NB4 (cell line): ENCODE measurements at regions not wholly inside any gene's neighbourhood (a gene's known extent, or its start where the extent isn't known, plus 50 kb on each side); places are given as distances from the start of the nearest gene placed in this dataset.

Source experiments
- DNase-seq: peaks from one replicate; pipeline ENCODE4 v3.0.0; 2010; ENCODE audit warnings: low read depth
- H3K4me3 ChIP-seq: one replicate; pipeline ENCODE4 v1.5.1; 2011; ENCODE audit warnings: mild to moderate bottlenecking, low read depth, low read length, moderate library complexity
- MAX ChIP-seq: IDR thresholded peaks from 2 replicates; pipeline ENCODE4 v1.6.1; 2011; ENCODE audit warnings: low read depth, low read length
- MYC ChIP-seq: IDR thresholded peaks from 2 replicates; pipeline ENCODE4 v1.6.1; 2011; ENCODE audit warnings: low read depth, low read length
- POLR2A ChIP-seq: IDR thresholded peaks from 2 replicates; pipeline ENCODE4 v1.6.1; 2011; ENCODE audit warnings: mild to moderate bottlenecking; ENCODE audit not compliant: insufficient read length; ENCODE audit errors: extremely low read depth
- TF ChIP-seq, protein P1 (sequence below): IDR thresholded peaks from one replicate; pipeline ENCODE4 v1.5.1; 2012; ENCODE audit warnings: low read depth, low read length

DNA sequence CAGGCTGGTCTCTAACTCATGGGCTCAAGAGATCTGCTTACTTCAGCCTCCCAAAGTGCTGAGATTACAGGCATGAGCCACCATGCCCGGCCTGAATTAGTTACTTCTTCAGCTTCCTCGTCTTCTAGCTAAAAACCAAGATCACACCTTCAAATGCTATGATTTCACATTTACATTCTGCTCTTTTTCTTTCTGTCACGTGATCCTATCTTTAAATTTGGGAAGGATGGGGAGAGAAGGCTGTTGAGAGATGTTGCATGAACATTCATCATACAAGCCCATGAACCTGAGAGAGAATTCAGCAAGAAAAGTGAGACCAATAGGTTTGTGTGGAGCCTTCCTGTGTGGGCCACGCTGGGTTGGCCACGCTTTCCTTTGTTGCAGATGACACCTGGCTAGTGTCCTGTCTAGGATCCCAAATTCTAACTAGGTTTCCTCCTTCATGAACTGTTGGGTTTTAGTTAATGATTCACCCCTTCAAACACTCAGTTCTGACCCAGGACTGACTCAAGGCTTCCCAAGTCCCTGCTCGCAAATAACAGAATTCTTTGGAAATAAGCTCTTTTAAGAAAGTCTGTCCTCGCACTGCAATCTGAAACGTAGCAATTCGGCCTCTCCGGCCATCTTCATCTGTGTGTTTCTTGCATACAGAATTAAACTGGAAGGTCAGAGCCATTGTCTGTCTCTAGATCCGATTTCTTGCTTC, 57.3 kb upstream of the CREB1 start:
- TF ChIP-seq POLR2A (no peak), MAX (no peak), MYC (no peak)
- TF ChIP-seq, protein P1, sequence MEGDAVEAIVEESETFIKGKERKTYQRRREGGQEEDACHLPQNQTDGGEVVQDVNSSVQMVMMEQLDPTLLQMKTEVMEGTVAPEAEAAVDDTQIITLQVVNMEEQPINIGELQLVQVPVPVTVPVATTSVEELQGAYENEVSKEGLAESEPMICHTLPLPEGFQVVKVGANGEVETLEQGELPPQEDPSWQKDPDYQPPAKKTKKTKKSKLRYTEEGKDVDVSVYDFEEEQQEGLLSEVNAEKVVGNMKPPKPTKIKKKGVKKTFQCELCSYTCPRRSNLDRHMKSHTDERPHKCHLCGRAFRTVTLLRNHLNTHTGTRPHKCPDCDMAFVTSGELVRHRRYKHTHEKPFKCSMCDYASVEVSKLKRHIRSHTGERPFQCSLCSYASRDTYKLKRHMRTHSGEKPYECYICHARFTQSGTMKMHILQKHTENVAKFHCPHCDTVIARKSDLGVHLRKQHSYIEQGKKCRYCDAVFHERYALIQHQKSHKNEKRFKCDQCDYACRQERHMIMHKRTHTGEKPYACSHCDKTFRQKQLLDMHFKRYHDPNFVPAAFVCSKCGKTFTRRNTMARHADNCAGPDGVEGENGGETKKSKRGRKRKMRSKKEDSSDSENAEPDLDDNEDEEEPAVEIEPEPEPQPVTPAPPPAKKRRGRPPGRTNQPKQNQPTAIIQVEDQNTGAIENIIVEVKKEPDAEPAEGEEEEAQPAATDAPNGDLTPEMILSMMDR = no peak
- H3K4me3 ChIP-seq = no peak overlapping the region
- DNase-seq = no peak

GRCh38 chr2:207473049-207473930, 56.5 kb upstream of the CREB1 start:
- TF ChIP-seq POLR2A = no peak
- TF ChIP-seq, protein P1 = peak; percentile 56
- peak; percentile 70 for DNase-seq
- no peak overlapping the region for H3K4me3 ChIP-seq

DNA sequence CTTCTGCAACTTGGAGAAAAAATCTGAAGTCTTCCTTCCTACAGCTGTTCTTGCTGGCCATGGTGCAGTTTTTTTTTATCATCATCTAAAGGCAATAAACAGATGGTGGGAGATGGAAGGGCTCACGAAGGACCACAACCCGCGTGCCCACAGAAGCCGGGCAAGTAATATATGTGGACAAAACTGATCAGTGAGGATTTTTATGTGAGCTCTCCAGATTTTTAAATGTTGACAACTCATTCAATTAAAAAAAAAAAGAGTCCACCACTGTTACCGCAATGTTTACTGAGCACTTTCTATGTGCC, 55.9 kb upstream of the CREB1 start:
- no peak for DNase-seq
- no peak overlapping the region for H3K4me3 ChIP-seq
- TF ChIP-seq POLR2A = no peak
- TF ChIP-seq, protein P1 = no peak
- TF ChIP-seq MAX = no peak
- TF ChIP-seq MYC = no peak

DNA sequence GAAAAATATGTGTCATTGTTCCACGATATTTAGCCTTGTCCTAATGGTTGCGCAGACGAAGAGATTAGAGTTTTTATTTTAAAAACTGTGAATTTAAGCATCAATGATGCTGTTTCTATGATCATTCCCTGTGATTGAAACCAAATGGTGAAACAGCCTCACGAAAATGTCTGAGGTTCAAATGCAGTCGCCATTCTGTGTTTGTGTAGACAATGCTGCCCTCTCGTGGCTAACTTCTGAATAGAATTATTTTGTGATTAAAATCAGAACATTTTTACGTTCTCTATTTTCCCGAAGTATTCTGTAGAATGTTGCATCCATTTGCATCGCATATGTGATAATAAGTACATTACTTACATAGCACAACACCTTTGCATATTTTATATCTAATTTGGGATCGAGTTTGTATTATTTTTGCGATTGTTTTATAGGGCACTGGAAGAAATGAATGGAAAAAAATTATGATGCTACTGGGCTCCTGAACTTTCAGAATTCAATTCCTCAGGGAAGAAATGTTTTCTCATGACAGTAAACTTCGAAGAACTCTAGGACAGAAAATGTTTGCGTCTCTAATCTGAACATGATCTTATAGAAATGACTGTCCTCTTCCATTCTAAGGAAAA, 54.8 kb upstream of the CREB1 start:
- DNase-seq = peak; percentile 73
- H3K4me3 ChIP-seq = no peak overlapping the region
- TF ChIP-seq POLR2A = no peak
- TF ChIP-seq, protein P1 = peak; percentile 29

- DNase-seq = no peak
- H3K4me3 ChIP-seq = no peak overlapping the region
- no peak for TF ChIP-seq MAX
- no peak for TF ChIP-seq MYC
Measured at GRCh38 chr2:207475546-207475945, 54.2 kb upstream of the CREB1 start.

GRCh38 chr2:207477896-207478295, 51.9 kb upstream of the CREB1 start:
- H3K4me3 ChIP-seq = no peak overlapping the region
- no peak for DNase-seq
- TF ChIP-seq, protein P1 = no peak
- TF ChIP-seq MAX = no peak
- TF ChIP-seq MYC = no peak
- TF ChIP-seq POLR2A = no peak
